TTC549 (cell line): ENCODE measurements at regions not wholly inside any gene's neighbourhood (a gene's known extent, or its start where the extent isn't known, plus 50 kb on each side); places are given as distances from the start of the nearest gene placed in this dataset.
"Not testable (repeated sequence)": the region's sequence is repeated elsewhere in the genome, so short reads cannot be mapped to it uniquely, and the experiment has no call there.

ENCODE experiments used
- FAIRE-seq: peaks from 2 replicates; lab custom pipeline; 2012; peaks lifted over from hg19 to GRCh38; lab: Jason Lieb, UNC

DNA sequence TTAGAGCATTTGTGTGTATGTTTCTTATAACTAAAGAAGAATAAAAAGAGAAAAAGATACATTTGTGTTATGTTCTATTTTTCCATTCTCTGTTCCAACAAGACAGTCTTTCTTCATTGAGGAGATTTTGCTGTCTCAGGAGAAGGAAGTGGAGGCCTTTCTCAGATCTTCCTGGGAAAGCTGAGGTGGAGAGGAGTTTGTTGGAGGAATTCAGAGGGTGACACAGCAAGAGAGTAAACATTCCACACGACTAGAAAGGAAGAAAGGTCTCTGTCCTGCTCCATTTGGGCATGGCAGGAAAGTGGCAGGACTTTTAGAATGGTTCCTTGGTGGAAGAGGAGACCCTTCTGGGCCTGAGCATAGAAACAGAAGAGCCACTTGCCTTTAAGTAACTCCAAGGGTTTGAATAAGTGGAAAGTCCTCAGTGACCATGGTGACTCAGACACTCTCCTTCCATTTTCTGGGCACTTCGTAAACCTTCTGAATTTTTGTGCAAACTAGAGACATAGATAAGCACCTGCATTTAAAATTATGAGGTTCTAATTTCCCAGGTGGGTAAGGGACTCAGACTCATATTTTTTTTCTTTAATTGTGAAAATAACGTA is 52.3 kb upstream of the COL5A2 start:
- FAIRE-seq = no peak

DNA sequence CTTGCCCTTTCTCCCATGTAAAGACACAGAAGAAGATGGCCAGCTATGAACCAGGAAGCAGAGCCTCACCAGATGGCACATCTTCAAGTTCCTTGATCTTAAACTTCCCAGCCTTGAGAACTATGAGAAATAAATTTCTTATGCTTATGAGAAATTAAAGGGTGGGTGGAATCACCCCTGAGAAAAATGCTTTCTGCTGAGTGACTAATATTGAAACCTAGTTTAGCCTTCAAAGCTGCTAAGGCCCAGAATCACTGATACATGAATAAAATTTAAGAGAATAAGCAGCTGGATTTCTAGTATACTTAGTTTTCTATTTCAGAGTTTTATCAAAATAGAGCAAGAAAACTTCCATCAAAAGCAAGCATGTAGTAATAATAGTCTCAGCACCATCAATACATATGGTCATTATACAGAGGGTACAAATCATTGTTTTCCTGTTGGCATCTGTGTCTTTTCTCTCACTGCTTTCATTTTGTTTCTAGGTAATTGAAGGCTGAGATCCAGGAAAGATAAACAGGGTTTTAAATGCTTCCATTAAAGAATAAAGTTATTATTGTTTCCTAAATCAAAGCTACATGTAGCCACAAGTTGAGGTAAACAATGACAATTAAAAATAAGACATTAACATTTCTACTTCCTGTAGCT is 53.3 kb upstream of the COL5A2 start:
- no peak for FAIRE-seq

DNA sequence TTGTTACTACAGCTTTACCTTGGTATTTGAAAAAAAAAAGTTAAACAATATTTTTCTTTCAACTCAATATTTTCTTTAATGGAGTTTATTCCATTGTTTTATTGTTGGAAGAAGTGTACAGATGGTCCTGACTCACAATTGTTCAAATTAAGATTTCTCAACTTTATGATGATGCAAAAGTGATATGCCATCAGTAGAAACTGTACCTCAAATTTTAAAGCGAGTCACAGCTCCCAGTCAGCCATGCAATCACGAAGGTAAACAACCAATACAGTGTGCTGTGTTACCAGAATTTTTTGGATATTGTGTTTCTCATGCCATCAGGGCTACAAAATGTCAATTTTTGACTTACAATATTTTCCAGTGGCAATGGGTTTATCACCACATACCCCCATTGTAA is 54.0 kb upstream of the COL5A2 start:
- FAIRE-seq = no peak

DNA sequence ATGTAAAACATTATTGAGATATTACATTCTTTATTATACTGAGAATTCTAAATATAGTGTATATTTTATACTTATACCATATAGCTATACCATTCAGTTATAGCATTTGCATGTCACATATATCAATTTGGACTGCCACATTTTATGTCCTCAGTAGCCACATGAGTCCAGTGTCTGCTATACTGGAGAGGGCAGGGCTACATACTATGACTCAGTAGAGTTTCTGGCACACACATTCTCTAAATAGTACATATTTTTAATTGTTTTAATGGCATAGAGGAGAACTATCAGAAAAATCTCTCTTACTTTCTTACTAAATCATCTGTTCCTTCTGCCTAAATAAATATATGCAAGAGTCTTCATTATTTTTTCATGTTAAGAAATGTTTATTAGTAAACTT is 55.4 kb upstream of the COL5A2 start:
- FAIRE-seq = no peak

DNA sequence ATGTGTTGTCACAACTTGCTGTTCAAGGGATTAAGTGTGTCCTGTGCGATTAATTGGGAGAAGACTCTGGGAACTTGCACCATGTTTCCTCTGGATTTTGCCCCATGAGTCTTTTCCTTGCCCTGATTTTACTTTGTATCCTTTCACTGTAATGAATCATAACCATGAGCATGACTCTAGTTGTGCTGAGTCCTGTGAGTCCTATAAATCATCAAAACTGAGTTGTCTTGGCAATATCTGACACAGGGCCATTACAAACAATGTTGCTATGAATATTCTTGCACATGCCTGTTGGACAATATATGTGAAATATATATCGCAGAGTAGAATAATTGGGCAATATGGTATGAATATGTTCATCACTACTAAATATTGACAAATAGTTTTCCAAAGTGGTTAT is 56.5 kb upstream of the COL5A2 start:
- FAIRE-seq = no peak

DNA sequence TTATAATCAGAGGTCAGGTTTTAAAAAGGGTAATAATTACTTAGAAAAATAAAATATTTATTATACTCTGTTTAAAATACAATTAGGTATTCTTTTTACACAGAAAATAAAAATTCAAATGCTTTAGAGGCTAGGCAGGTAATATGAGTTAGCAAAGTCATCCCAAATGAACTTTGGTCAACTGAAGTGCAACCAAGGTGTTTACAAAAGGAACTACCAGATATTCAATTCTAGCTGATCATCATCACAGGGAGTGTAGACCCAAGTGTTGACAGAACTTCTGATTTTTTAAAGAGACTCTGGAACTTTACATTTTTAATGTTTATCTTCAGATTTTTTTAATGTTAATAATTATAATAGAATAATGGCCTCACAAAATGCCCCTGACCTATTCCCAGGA is 59.3 kb upstream of the COL5A2 start:
- no peak for FAIRE-seq

DNA sequence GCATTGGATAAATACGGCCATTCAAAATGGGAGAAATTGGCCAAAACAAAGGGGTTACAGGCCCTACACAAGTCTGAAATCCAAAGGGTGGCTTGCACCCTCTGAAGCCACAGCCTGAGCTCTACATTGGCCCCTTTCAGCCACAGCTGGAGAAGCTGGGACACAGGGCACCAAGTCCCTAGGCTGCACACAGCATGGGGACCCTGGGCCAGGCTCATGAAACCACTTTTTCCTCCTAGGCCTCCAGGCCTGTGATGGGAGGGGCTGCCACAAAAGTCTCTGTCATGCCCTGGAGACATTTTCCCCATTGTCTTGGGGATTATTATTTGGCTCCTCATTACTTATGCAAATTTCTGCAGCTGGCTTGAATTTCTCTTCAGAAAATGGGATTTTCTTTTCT is 64.3 kb upstream of the COL5A2 start:
- not testable (repeated sequence) for FAIRE-seq

DNA sequence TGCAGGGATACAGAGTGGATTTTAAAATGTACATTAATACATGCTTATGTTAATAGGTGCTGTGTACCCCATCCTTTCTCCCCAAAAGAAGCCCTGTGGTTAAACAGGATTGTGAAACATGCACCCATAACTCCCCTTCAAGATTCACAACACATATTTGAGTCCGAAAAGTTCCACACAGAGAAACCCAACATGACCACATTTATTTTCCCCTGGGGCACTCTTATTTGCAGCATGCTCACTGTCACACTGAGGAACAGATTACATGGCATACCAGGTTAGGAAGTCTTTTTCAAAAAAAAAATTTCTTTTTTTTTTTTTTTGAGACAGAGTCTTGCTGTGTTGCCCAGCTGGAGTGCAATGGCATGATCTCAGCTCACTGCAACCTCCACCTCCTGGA is 67.7 kb upstream of the COL5A2 start:
- no peak for FAIRE-seq

DNA sequence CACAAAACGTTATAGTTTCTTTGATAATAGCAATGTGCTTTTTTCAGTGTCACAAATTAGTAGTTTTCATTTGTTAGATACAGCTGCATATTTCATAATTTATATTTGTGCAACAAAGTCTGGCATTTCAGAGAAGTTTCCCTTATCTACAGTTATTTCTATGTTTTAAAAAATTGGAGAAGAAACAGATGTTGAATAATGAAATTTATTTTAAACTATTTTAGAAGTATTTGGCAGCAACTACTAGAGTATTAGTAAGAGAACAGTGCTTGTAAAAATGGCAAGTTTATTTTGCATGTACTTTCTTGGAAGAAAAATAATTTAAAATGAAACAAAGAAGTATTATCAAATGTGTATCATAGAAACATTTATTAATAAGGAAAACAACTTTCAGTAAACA is 68.6 kb upstream of the COL5A2 start:
- FAIRE-seq = peak; percentile 61

DNA sequence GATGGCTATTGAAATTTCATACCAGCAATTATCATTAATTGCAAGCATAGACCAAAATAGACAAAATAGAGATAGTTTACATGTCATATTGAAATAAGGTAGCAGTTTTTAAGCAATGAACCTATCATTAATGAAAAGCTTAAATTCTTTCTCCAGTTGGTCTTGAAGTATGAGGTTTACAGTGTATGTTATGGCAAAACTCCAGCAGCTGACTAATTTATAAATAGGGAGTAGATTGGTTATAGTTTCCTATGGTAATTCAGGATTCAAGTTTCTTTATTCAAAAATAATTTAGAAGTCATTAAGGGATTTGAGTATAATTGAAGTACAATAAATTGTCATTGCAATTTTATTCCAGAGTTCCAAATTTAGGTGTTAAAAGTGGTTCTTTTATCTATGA is 69.6 kb upstream of the COL5A2 start:
- peak; percentile 47 for FAIRE-seq

DNA sequence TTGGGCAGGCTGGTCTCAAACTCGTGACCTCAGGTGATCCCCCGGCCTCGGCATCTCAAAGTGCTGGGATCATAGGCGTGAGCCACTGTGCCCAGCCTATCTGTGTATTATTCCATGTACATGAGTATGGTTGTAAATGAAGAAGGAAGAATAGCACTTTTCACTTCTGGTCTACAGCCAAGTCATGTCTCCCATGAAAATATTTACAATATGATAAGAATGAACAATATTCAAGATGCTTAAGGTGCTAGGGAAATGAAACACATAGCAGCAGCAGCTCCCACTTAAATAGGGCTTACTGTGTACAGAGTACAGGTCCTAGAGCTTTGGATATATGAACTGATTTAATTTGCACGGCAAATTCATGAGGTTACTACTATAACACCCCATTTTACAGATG is 70.3 kb upstream of the COL5A2 start:
- no peak for FAIRE-seq

DNA sequence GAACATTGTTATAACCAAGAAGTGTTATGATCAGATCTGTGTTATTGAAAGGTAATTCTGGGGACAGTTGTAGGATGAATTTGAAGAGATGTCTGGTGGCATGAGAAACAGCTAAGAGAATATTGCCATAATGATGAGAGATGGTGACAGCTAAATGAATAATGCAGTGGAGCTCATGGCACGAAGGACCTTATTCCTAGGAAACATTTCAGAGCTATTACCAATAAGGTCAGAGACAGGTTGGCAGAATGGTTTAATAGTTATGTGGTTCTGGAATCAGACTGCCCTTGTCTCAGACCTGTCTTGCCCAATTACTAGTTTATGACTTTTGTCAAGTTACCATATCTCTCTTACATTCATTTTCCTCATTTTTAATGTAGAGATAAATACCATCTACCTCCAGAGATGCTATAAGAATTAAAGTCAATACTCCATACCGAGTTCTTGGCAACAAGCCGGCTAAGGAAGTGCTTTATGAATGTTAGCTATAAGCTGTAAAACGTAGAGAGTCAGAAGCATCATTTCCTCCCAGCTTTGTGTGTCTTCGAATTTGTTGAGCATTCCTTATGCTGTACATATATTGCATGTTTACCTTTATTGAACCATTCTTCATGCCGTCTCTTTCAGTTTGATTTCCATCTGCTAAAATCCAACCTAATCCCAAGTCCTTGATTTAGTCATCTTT is 73.6 kb upstream of the COL5A2 start:
- no peak for FAIRE-seq

DNA sequence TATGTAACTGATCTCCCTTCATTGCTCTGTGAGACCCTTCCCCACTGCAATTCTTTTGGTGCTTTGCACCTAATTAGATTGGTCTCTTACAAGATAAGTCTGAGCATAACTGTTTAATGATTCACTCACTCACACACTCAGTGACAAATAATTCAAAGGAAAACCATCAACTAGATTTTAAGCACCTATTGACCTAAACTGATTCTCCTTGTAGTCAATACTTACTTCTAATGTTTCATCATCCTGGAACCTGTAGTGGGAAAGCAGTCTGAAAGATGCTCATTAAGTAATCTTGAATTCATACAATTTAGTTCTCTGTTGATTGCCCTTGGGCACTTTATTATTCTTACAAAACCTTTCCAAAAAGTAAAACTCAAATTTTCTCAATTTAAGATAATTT is 74.3 kb upstream of the COL5A2 start:
- peak; percentile 92 for FAIRE-seq

DNA sequence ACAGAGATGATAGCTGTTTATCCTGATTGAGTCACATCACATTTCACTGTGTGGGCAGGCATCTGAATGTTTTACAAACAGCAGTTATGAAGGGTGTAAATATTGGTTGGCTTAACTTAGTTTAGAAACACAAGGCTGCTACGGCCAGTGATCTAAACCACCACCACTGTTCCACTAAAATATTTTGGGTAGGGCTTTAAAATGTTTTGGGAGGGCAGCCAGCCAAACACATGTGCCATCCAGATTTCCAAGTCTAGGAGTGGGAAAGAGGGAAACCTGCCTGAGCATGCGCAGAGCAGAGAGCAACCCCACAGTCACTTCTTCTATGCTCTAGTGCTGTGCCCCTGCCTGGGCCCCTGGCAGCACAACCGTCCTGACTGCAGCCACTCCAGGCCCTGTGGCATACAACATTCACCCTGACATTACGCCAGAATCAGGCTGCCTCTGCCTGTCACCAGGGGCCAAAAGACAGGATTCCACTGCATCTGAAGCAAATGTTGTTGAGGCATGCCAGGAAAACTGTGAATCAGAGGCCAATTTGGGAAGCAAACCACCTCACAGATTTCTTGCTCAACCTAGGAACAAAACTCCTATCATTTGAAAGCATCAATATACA is 74.8 kb upstream of the COL5A2 start:
- FAIRE-seq = no peak

DNA sequence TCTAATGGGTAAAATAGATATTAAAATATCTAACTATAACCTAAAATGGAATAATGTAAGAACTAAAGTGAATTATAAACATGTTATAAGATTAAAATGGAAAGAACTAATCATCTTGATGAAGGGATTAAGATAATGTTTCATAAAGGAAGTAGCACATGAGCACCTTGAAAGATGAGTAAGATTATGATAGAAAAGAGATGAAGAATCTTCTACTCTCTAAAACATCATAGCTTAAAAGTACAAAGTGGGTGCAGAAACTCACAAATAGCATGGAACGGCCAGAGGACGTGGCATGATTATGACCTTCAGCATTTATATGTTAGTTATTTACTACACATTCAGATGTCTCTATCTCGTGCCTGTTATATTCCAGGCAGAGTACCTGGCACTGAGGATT is 76.2 kb upstream of the COL5A2 start:
- peak; percentile 85 for FAIRE-seq

DNA sequence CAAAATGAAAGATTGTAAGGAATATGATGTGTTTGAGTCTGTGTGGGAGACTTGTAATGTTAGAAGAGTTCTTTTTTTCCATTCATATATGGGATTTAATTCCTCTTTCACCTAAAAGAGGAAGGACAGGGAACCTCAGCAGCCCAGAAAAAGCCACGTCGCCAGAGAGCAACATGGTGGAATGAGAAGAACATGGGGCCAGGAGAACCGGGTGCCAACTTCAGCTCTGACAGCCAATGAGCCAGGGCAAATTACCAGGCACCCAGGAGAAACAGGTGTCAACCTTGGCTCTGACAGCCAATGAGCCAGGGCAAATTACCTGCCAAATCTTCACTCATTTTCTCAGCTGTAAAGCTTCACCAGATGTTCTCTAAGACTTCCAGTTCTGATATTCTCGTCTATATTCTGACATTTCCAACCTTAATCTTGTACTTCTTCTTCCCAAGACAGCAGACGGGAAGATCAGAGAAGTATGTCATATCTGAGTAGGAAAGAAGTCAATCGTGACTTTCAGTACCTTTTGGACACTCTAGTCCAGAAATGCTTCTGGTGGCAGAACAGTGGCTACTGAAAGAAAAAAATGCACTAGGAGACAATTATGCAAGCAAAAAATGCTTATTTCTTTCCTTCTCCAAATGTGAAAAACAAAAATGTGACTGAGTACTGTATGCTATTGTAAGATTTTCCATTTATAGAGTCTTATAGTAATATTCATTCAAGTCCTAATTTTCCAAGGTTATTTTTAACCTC is 79.2 kb upstream of the COL5A2 start:
- no peak for FAIRE-seq

DNA sequence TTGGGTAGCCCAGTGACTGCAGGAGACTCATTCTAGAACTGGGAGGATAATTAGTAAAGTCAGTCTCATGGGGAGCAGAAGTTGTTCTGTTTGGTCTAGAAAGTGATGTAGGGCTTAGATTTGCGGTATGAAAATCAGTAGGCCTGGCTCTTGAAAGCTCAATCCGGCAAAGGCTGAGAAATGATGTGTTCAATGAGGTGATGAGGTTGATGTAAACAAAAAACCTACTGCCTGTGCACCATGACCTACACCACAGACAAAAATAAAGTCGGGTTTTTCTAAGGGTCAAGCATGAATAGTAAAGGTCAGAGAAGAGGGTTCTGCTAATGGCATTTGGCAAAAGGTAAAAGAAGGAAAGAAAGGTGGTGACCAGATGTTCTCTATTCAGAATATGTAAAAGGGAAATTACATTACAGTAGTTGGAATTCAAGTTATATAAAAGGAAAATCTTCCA is 80.8 kb upstream of the COL5A2 start:
- no peak for FAIRE-seq

DNA sequence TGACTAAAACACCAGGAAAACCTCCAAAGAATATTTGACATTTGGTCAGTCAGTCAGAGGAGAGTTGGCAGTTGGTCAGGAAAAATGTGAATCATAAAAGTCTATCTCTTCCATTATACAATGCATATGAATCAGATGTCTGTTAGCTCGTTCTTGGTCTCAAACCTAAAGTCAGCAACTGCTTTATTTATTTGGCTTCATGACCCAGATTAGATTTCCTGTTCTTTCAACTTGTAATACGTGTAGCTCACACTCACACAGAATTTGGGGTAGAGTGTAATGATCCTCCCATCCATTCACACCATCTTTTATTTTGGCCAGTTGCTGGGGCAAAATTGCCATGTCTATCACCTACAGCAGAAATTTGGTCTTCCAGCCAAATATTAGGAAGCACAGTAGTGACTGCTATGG is 81.9 kb upstream of the COL5A2 start:
- FAIRE-seq = peak; percentile 20

DNA sequence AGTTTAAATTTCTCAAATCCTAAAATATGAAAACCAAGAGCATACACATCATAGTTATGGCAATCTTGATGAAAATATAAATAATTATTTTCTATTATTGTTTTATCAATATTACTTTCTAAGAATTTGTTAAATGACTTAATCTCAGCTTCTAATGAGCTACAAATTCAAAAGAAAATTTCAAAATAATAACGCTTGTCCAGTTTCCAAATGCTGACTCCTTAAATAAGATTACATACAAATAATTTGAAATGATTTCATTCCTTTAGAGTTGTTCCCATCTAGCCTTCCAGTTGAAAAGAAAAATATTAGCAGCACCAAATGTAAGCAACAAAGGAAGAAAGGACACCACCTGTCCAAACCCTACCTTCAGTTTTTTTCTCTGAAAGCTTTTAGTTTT is 82.4 kb upstream of the COL5A2 start:
- FAIRE-seq = peak; percentile 48

DNA sequence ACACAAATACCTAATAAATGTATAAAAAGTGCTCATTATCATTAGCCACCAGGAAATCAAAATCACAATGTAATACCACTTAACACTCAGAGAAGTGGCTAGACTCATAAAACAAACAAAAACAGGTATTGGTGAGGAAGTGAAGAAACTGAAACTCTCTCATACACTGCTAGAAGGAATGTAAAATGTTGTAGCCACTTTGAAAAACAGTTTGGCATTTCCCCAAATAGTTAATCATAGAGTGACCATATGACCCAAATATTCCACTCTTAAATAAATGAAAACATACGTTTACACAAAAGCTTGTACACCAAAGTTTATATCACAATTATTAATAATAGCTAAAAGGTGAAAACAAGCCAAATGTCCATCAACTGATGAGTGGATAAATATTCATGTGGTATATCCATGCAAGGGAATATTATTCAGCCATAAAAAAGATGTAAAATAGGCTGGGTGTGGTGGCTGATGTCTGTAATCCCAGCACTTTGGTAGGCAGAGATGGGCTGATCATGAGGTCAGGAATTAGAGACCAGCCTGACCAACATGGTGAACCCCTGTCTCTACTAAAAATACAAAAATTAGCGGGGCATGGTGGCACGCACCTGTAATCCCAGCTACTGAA is 86.2 kb upstream of the COL5A2 start:
- no peak for FAIRE-seq

DNA sequence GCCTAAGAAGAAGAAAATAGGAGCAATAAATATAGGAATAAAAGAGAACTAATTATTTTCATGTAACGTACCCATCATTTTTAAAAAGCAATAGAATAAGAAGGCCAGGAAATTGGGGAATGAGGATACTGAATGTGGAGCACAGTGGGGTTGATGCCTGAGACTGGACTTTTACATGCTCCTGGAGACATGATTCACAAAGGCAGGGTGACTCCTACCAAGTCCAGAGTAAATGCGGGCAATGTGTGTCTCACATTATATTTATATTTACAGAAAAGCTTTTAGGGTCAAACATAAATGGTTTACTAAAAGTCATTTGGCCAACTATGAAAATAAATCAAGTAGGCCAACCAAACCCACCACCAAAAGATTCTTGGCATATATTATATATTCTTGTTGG is 87.9 kb upstream of the COL5A2 start:
- FAIRE-seq = no peak

DNA sequence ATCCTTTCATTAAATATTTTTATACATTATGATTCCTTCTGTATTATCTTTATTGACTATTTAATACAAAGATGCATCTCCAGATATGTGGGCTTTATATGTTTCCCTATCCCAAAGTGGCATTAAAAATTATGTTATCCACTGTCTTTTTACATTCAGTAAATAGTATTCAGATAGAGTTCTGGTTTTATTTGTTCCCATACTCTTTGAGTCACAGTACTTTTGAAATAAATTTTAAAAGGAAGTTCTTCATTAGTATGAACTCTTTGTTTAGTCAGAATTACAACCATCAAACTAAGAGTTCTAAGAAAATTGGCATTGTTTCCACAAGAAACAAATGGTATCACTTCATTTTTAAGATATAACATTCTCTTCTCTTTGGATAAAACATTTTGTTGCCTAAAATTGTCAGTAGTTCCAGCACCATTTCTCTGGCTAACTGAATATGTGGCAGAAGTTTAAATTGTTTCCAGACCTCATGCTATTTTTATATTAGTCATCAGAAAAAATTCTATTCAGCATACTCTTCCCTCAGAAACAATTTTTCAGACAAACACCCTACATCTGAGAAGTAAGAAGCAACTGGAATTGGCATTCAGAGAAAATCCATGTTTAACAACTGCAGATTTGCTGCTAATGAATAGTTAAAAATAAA is 88.5 kb upstream of the COL5A2 start:
- FAIRE-seq = peak; percentile 31
